ENCODE measurements at regions not wholly inside any gene's neighbourhood (a gene's known extent, or its start where the extent isn't known, plus 50 kb on each side); places are given as distances from the start of the nearest gene placed in this dataset.

DNA sequence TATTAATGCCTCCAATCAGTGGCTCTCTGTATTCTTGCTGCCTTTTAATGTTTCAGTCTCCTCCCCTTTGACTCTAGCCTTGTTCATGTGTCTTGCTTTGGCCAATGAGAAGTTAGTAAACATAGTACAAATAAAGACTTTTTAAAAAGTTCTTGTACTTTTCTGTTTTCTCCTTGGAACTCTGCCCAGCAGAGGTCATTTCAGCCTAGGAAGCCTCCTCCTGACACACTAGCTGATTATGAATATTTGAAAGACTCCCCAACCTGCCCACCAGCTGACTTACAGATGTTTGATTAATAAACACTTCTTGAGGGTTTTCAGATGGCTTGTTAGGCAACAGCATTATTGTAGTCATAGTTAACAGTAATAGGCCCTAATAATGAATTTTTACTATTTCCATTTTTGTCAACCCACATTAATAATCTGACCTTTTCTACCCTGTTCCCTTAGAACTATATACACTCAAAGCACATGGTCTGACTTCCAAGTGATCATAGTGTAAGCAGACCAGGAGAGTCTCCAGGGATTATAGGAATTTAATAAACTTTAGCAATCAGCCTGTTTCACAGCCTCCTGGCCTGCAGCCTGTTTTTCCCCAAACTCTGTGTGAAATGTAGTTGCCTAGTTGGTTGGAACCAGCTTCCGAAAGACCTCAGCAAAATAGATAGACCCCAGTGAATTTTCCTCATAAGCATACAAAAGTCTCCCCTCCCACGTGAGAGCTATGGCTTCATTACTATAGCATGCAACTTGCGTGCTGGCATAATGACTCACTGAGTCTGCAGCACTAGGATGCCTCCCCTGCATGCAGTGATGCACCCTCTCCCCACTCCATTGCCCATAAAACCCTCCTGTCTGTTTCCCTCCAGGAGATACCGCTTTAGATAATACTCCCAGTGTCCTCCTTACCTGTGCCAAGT is 670.7 kb upstream of the ZNF804A start:
- Histone ChIP-seq H3K9me1 (ENCODE audit: control insufficient read depth, insufficient read depth, low read length) (no peaks in the 10 kb centered on the region), H3K4me3 (no peak overlapping the region), H3K27ac (ENCODE audit: extremely low read depth, low read depth, low read length) (no peak overlapping the region), H3K4me1 (replicated peaks in 1 of 2; ENCODE audit: control insufficient read depth in 2 of 2, insufficient read depth in 2 of 2, low read length in 2 of 2) (no peaks in the 10 kb centered on the region), H3K79me2 (ENCODE audit: control insufficient read depth, insufficient read depth, low read length) (no peaks in the 10 kb centered on the region), H3K9ac (ENCODE audit: insufficient read depth in 1 of 2, low read depth in 2 of 2, low read length in 2 of 2) (no peak overlapping the region), H2AFZ (ENCODE audit: low read depth, low read length) (no peak overlapping the region), H3K27me3 (ENCODE audit: control insufficient read depth in 2 of 2, insufficient read depth in 2 of 2, low read length in 2 of 2) (no peaks in the 10 kb centered on the region), H4K20me1 (replicated peaks; ENCODE audit: control insufficient read depth, insufficient read depth, low read length) (no peaks in the 10 kb centered on the region), H3K4me2 (ENCODE audit: insufficient read depth, low read length) (no peak overlapping the region), H3K9me3 (replicated peaks; ENCODE audit: control insufficient read depth, insufficient read depth, low read depth, low read length) (no peaks in the 10 kb centered on the region), H3K36me3 (ENCODE audit: control insufficient read depth, insufficient read depth, low read length) (no peaks in the 10 kb centered on the region)
- WGBS (ENCODE audit: insufficient coverage, low coverage, missing lambda C conversion rate), result 1% methylated on average over 4 of the region's 4 CpGs
- CTCF ChIA-PET (ENCODE audit: low intra/inter-chr PET ratio), result no interaction called here
- intact Hi-C loops (cut with micrococcal nuclease) (no loop called here), in situ Hi-C loops (cut with MboI) (no loop called here)
- no TSS peak for BruUV-seq (replicated peaks)
- ATAC-seq (no peak), DNase-seq (ENCODE audit: extremely low read depth in 1 of 4, low spot score in 3 of 4) (no peak), FAIRE-seq (no peak)
- POLR2A ChIA-PET, result no interaction called here
- no peak for TF ChIP-seq CBX2 (IDR thresholded peaks at IDR 0.05; ENCODE audit: insufficient read depth, low read length, poor library complexity, severe bottlenecking)
- no peak for TF ChIP-seq BDP1 (IDR thresholded peaks at IDR 0.05; ENCODE audit: insufficient read depth, insufficient read length)
- TF ChIP-seq RFX1 (IDR thresholded peaks at IDR 0.05), result no peak
- TF ChIP-seq MAFF (IDR thresholded peaks at IDR 0.05; ENCODE audit: low read length), result no peak
- TF ChIP-seq SRSF3 (IDR thresholded peaks at IDR 0.05; ENCODE audit: insufficient read depth, low read length), result no peak
- no peak for TF ChIP-seq ZNF133 (CRISPR knock-in tag; IDR thresholded peaks at IDR 0.05)
- no peak for TF ChIP-seq NFIX (CRISPR knock-in tag; IDR thresholded peaks at IDR 0.05; ENCODE audit: low read depth)
- no peak for TF ChIP-seq SPI1 (IDR thresholded peaks at IDR 0.05; ENCODE audit: borderline replicate concordance, low read depth, low read length)
- TF ChIP-seq, protein P1, sequence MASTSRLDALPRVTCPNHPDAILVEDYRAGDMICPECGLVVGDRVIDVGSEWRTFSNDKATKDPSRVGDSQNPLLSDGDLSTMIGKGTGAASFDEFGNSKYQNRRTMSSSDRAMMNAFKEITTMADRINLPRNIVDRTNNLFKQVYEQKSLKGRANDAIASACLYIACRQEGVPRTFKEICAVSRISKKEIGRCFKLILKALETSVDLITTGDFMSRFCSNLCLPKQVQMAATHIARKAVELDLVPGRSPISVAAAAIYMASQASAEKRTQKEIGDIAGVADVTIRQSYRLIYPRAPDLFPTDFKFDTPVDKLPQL (IDR thresholded peaks at IDR 0.05; ENCODE audit: extremely low read depth, insufficient read length), result no peak
- no peak for TF ChIP-seq PCBP2 (IDR thresholded peaks at IDR 0.05; ENCODE audit: low read depth, low read length, poor library complexity, severe bottlenecking)
- no peak for TF ChIP-seq ZNF561 (CRISPR knock-in tag; conservative IDR thresholded peaks at IDR 0.05)
